HG03432 (cell line): ENCODE measurements at regions not wholly inside any gene's neighbourhood (a gene's known extent, or its start where the extent isn't known, plus 50 kb on each side); places are given as distances from the start of the nearest gene placed in this dataset.
A peak's percentile ranks its signal among the peaks of the same experiment; 100 is the strongest.
"Not testable (repeated sequence)": the region's sequence is repeated elsewhere in the genome, so short reads cannot be mapped to it uniquely, and the experiment has no call there.

Experiments used
- ATAC-seq: cut with Tn5 transposase; IDR thresholded peaks from one replicate; pipeline ENCODE4 v1.9.1; 2021; ENCODE audit warnings: mild to moderate bottlenecking, moderate library complexity; ENCODE audit not compliant: unreplicated experiment

DNA sequence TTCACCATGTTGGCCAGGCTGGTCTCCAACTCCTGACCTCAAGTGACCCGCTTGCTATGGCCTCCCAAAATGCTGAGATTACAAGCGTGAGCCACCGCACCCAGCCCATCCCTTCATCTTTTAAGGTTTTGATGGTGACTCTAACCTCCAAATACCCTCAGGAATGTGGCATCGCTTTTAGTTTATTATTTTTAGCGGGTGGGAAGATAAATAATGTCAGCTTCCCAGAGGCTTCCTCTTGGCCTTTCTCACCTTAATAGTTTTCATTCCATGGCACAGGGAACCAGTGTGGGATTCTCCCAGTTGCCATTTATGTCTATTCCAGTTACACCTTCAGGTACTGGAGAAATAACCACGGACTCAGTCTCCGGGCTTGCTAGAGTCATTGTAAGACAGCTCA is 92.1 kb upstream of the LRRN2 start:
- ATAC-seq: no peak

DNA sequence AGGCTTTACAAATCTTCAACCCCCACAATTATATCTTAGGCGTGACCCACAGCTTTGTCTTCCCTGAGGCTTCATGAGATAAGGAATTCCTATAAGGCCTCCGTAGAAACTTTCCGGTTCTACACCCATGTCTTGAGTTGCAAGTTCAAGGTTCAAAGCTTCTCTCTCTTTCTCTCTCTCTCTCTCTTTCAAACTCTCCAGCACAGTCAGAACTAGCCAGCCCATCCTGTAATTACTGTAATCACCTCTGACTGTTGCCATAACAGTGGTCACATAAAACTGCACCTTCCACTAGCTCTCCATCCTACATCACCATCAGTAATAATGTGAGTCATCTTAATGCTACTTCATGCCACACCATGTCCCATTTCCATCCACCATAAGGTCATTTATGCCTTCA is 90.0 kb upstream of the NFASC start:
- ATAC-seq: no peak

DNA sequence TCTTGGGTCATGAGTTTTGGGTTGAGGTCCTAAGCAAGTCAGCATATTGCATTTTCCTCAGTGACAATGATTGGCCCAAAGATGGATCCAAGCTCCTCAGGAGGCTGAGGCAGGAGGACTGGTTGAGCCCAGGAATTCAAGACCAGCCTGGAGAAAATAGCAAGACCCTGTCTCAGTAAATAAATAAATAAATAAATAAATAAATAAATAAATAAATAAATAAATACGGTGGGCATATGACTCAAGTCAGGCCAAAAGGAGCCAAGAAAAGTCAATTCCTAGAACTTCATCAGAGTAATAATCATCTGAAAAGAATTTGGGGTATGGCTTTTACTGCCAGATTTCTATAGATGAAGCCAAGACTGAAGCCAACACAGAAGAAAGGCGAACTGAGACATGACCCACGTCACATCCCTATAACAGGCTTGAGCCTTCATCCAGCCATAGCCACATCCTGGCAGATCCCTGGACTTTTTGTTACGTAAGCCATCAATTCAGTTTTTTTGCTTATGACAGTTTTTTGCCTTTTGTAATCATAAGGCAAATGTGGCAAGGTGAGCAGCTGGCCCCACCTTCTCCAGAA is 88.5 kb upstream of the NFASC start:
- ATAC-seq: no peak

DNA sequence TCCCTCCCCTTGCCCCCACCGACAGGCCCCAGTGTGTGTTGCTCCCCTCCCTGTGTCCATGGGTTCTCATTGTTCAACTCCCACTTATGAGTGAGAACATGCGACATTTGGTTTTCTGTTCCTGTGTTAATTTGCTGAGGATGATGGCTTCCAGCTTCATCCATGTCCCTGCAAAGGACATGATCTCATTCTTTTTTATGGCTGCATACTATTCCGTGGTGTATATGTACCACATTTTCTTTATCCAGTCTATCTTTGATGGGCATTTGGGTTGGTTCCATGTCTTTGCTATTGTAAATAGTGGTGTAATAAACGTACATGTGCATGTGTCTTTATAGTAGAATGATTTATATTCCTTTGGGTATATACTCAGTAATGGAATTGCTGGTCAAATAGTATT is 85.6 kb upstream of the NFASC start:
- not testable (repeated sequence) for ATAC-seq

DNA sequence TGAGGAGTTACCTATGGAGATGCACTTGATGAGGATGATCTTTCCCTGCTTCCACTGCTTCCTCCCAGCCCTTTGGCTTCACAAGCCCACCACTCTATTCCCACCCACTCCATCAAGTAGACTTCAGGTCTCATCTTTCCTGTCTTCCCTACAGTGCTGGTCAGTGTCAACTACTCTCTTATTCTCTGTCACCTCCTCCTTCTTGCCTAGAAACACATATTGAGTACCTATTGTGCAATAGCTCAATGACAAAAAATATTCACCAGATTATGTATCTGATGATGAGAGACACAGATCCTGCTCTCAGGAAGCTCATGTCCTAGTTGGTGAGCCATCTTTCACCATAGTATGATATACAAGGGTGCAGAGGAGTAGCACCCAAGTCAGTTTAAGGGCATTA is 82.2 kb upstream of the NFASC start:
- ATAC-seq: no peak

DNA sequence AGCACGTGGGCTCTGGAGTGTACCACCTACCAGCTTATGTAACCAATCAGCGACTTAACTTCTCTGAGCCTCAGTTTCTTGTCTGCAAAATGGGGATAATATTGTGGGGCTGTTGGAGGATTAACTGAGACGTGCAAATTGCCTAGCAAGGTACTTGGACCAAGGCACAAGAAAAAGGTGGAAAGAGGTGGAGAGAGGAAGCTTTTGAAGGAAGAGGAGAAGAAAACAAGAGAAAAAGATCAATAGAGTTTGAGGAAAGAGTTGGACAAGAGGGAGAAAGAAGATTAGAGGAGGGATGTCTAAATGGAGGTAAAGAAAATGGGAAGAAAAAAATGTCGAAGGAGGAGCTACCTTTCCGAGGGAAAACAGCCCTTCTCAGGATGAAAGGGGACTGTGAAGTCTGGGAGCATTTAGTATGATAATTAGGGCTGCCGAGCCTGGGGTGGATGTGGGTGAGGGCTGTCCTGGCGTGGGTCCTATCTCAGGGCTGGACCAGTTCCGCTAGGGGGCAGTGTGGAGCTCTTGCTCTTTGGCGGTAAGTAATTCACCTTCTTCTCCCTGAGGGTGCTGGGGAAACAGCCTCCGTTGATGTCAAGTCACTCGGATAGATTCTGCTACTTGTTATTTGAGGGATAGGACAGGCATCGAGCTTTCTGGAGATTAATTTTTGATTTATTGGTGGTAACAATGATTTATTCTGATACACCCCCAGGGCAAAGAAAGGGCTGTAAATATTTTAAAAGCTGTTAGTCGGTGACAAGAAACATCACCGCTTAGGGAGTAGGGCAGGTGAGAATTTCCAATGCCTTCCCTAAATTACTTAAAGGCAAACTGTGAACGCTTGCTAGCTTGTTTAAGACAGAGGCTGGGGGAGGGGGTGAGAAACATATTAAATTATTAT is 79.0 kb upstream of the NFASC start:
- no peak for ATAC-seq

DNA sequence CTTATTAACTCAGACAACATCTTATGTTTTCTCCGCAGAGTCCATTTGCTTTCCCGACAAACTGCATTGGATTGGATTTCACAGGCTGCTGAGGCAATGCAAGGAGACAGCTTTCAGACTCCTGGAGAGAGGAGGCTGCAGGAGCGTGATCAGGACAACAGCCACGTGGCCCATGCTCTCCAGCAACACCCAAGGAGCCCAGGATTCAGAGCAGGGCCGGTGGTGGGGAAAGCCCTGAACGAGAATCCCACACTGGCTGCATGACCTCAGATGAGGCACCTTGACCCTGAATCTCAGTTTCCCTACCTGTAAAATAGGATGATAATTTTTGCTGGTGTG is 78.3 kb upstream of the NFASC start:
- ATAC-seq: no peak

DNA sequence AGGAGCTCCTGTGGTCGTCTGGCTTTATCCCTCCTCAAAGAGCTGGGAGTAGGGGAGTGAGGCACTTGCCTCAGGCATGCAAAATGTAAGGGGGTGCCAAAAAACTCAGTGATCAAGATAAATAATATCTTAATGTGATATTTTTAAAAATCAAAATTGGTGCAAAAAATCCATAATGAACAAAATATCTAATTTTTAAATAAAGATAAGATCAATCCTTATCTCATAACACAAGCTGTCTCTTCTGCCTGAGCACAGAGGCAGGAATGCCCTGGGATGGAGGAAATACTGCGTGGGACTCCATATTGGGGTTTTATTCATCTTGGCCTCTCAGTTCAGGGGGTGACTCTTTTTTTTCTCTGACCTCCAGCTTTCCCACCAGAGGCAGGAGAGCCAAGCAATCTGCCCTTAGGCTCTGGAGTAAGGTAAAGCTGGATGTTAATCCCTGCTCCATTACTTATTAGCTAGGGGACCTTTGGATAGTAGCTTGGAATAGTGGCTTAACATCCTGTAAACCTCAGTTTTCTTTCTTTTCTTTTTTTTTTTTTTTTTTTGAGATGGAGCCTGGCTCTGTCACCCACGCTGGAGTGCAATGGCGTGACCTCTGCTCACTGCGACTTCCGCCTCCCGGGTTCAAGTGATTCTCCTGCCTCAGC is 77.3 kb upstream of the NFASC start:
- ATAC-seq: no peak

DNA sequence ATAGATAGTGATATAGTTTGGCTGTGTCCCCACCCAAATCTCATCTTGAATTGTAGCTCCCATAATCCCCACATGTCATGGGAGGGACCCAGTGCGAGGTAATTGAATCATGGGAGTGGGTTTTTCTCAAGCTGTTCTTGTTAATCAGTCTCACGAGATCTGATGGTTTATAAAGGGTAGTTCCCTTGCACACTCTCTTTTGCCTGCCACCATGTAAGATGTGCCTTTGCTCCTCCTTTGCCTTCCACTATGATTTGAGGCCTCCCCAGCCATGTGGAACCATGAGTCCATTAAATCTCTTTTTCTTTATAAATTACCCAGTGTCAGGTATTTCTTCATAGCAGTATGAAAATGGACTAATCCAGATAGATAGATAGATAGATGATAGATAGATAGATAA is 73.8 kb upstream of the NFASC start:
- ATAC-seq: not testable (repeated sequence)

DNA sequence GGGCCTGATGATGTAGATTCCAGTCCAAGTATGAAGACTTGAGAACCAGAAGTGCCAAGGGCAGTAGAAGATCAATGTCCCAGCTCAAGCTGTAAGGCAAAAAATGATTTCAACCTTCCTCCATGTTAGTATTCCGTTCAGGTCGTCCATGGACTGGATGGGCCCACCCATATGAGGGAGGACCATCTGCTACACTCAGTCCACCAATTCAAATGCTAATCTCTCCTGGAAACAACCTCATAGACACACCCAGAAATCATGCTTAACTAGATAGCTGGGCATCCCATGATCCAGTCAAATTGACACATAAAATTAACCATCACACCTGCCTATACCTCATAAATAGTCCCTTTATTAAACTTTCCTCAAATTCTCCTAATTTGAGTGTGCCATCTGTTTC is 73.3 kb upstream of the NFASC start:
- no peak for ATAC-seq

DNA sequence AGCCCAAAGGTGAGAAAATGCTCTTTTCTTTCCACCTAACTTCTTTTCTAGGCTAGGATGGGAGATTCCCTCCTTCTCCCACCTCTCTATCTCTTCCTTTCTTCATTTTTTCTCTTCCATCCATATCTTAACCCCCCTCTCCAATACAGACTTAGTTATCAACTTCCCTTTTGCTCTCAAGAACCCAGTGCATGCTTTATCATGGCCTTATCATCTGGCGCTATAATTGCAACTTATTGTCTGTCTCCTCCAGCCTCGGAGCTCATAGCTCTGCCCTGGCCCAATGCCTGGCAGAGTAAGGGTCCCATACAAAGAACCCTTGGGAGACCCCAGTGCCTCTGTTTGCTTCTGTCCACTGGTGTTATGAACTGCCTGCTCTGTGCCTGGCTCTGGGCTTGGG is 71.0 kb upstream of the NFASC start:
- ATAC-seq: no peak

DNA sequence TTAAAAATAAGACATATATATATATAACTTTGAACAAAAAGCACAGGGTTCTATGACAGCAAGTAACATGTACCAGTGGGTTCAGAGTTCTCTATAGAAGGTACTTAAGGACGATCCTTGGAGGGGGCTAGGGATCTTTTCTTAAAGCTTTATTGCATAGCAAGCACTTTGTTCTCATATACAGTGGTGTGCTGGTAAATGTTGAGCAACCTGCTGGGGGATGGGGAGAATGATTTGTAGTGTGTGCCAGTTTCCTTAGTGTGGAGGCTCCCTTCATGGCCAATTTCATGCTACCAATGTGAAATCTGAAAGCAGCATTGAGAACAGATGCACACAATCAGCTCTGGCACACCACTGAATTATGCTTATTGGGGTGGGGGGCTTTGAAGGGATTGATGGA is 69.5 kb upstream of the NFASC start:
- no peak for ATAC-seq

DNA sequence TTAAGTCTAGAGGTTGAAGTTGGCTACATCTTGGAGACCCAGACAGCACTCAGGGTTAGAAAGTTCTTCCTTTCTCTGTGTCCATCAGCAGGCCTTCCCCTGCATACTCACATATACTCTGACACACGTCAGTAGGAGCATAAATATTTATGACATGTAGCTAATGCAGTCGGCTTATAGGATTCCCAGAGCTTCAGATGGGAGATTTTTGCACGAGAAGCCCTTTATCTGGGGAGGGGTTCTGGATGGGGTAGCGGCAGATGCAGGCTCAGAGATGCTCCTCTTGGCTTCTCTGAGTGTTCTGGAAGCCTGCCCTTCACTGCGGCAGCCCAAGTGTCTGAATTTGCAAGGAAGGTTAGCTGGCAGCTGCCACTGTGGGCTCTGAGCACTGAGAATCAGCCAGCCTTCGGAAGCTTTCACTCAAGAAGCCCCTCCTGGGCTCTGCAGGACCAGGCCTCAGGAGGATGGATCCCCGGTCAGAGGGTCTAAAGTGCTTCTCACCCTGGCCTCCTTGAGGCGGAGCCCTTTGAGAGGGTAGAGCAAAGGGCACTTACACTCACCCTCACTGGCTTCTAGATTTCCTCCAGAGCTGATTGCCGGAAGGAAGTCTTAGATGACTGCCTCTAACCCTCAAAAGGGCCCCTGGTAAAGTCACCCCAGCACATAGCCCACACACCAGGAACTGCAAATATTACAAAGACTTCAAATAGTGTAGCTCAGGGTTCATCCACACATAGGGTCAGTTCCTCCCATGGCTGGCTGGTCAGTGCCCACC is 68.1 kb upstream of the NFASC start:
- ATAC-seq: no peak

DNA sequence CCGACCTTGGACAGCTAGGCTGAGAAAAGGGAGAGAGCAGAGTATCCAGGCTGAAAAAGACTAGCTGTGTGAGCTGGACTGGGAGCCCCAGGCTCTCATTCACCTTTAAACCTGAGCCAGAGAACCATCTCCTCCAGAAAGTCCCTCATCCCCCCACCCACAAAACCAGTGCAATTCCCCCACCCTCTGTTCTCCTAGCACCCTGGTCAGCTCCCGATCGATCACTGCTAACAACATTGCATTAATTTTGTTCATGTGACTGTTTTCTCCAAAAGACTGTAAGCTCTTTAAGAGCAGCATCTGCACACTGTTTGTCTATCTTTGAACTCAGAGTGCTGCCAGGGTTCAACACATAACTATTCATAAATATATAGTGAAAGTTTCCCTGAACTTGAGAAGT is 67.1 kb upstream of the NFASC start:
- no peak for ATAC-seq

DNA sequence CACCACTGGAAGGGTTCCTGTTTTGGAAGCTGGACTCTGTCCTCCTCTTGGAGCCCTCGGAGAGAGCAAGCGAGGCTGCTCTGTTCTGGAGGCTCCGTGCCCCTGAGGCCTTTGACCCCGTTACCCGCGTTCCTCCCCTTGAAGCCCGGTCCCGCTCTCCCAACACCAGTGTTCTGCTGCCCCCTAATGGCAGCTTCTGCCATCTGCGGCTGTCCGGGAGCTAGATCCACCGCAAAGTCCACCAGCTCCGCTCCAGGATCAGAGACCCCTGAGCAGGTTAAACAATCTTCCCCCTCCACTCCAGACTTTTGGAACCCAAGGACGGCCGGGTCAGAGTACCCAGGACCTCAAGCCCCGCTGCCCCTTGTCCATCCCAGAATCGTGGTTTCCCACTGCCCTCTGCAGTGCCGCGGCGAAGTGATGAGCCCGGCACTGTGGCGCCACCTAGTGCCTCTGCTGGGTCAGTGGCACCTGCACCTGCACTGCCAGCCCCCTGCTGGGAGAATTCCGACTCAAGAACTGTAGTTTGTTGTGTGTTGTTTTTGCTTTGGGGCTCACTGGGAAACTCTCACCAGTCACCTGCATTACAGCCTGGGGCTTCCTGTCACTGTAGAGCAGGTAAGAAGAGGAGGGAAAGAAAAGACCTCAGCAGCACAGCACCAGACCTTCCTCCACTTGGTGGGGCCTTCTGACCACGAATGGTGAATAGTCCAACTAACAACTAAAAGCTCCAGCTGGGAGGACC is 63.5 kb upstream of the NFASC start:
- peak; percentile 92 for ATAC-seq

DNA sequence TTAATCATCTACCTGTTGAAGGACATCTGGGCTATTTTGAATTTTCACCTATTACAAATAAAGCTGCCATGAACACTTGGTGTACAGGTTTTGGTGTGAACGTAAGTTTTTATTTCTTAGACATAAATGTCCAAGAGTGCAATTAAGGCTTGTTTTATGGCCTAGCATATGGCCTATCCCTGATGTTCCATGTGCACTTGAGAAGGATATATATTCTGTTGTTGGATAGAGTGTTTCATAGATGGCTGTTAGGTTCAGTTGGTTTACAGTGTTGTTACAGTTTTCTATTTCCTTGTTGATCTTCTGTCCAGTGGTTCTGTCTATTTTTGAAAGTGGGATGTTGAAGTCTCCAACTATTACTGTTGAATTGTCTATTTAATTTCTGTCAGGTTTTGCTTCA is 61.2 kb upstream of the NFASC start:
- no peak for ATAC-seq

DNA sequence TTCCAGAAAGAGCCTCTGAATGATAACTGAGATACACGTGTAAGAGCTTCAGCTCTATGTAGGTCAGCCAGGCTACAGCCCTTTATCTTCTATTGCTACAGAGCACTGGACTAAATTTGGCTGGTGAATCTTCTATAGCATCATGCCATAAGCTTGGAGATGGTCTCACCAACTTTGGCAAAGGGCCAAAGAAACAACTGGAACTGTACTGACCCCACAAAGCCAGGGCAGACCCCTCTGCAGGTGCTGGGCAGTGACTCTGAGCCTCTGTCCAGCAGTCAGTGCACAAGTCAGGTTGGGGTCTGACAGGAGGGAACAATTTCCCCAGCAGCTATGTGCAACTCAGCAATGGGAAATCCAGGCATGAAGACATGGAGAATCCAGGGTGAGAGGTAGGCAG is 57.8 kb upstream of the NFASC start:
- no peak for ATAC-seq

DNA sequence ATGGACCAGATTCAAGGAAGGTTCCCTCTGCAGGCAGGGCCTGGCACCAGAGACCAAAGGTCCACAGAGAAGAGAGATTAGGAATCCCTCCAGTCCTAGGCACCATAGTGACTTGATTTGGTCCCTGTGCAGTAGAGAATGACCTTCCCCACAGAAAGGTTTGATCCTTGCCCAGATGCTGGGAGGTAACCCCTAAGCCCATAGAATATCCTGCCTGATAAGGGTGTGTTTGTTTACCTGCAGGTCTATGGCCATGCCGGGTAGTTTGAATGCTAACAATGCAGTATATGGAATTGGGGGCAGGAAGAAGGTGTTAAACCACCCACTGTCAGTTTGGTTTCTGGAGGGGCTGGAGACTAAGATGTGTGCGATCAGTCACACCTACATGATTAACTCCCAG is 57.1 kb upstream of the NFASC start:
- ATAC-seq: no peak

DNA sequence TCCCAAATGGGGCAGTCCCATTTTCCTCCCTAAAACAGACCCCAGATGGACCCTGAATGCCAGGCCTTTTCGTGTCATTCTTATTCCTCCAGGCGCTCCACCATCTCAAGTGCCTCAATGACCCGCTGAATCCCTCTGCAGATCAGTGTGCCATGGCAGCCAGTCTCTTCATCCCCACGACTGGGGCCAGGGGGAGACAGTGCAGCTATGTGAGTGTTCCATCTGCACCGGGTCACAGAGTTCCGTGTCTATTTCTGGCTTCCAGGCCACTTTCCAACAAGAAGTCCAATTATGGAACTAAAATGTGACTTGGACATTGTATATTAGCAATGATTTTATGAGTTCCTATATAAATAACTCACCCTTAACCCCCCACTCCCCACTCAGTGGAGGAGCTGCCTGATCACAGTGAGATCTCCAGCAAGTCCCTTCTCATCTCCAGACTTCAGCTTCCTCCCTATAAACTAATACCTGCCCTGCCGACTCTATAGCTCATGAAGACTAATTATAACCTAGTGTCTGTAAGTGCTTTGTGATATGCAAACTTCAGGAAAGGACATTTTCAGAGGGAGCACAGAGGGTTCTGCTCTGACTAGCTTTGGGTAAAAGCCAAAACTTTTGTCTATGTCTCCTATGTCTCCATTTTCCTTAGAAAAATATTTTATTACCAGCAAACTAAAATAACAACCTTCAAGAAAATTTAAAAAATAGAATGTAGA is 56.3 kb upstream of the NFASC start:
- ATAC-seq: no peak

DNA sequence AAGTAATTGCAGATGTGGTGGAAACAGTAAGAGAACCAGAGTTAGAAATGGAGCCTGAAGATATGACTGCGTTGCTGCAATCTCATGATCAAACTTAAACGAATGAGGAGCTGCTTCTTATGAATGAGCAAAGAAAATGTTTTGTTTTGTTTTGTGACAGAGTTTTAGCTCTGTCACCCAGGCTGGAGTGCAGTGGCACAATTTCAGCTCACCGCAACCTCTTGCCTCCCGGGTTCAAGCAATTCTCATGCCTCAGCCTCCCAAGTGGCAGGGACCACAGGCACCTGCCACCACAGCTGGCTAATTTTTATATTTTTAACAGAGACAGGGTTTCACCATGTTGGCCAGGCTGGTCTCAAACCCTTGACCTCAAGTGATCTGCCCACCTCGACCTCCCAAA is 53.3 kb upstream of the NFASC start:
- ATAC-seq: no peak
